ENCODE measurements at regions not wholly inside any gene's neighbourhood (a gene's known extent, or its start where the extent isn't known, plus 50 kb on each side); places are given as distances from the start of the nearest gene placed in this dataset.

DNA sequence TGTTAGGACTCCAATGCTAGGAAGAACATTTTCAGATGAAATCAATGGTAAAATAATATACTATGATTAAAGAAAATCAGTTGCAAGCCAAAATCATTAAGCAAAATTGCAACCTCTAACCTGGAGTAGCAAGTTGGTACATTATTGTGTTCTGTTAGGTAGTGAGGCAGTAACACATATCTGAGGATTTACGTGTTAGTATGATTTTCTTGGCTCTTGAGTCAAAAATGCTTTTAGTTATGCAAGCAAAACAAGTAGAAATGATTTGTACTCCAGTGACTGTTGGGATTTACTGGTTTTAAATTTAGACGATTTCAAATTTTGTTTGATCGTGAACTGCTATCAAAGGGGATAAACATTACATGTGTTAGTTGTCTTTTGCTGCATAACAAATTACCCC is 293.0 kb upstream of the BTBD3 start:
- Histone ChIP-seq H3K9me3 (replicated peaks; ENCODE audit: insufficient read depth, low read length) (no peaks in the 10 kb centered on the region), H3K27ac (ENCODE audit: low read length) (no peak overlapping the region), H4K20me1 (ENCODE audit: insufficient read depth, low read length) (no peaks in the 10 kb centered on the region), H3K4me2 (ENCODE audit: low read depth, low read length) (no peak overlapping the region), H3F3A (ENCODE audit: insufficient read depth, low read length) (no peaks in the 10 kb centered on the region), H3K27me3 (replicated peaks; ENCODE audit: insufficient read depth, low read length) (no peaks in the 10 kb centered on the region), H3K79me2 (ENCODE audit: low read length) (no peaks in the 10 kb centered on the region), H3K4me1 (ENCODE audit: low read length) (no peaks in the 10 kb centered on the region), H3K4me3 (ENCODE audit: low read length) (no peak overlapping the region), H3K9me2 (replicated peaks; ENCODE audit: insufficient read depth, low read length) (no peaks in the 10 kb centered on the region), H3K36me3 (replicated peaks; ENCODE audit: insufficient read depth, low read length) (no peaks in the 10 kb centered on the region), H3K9ac (ENCODE audit: low read length) (no peak overlapping the region), H2AFZ (ENCODE audit: low read length) (no peak overlapping the region)
- TF ChIP-seq EZH2 (optimal IDR thresholded peaks at IDR 0.05; ENCODE audit: low read depth, low read length) (no peak), CTCF (IDR thresholded peaks at IDR 0.05; ENCODE audit: low read length) (no peak), EZH2phosphoT487 (IDR thresholded peaks at IDR 0.05; ENCODE audit: low read length) (no peak)
- DNase-seq: no peak

DNA sequence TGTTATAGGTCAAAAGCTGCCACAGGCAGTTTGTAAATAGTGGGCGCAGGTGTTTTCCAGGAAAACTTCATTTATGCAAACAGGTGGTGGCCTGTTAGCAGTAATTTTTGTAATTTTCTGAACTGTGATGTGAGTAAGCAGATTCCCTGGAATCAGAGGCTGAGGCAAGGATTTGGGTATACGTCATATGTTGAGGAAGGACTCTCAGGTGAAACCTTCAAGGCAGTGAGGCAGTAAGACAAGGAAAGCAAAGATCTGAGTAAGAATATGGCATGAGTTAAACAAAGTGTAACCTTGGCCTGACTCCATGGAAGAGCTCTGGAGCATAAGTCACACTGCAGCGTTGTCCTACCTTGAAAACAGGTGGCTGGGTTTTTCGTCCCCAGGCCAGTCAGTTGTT is 291.1 kb upstream of the BTBD3 start:
- no peak for TF ChIP-seq EZH2phosphoT487 (IDR thresholded peaks at IDR 0.05; ENCODE audit: low read length)
- no peak for TF ChIP-seq CTCF (IDR thresholded peaks at IDR 0.05; ENCODE audit: low read length)
- TF ChIP-seq EZH2 (optimal IDR thresholded peaks at IDR 0.05; ENCODE audit: low read depth, low read length): no peak
- Histone ChIP-seq H3K4me1 (ENCODE audit: low read length) (no peaks in the 10 kb centered on the region), H3K79me2 (ENCODE audit: low read length) (no peaks in the 10 kb centered on the region), H3K9ac (ENCODE audit: low read length) (no peak overlapping the region), H3K27ac (ENCODE audit: low read length) (no peak overlapping the region), H3K27me3 (replicated peaks; ENCODE audit: insufficient read depth, low read length) (no peaks in the 10 kb centered on the region), H3K36me3 (replicated peaks; ENCODE audit: insufficient read depth, low read length) (no peaks in the 10 kb centered on the region), H3K4me2 (ENCODE audit: low read depth, low read length) (no peak overlapping the region), H3K9me3 (replicated peaks; ENCODE audit: insufficient read depth, low read length) (no peaks in the 10 kb centered on the region), H3K4me3 (ENCODE audit: low read length) (no peak overlapping the region), H3F3A (ENCODE audit: insufficient read depth, low read length) (no peaks in the 10 kb centered on the region), H3K9me2 (replicated peaks; ENCODE audit: insufficient read depth, low read length) (no peaks in the 10 kb centered on the region), H4K20me1 (ENCODE audit: insufficient read depth, low read length) (no peaks in the 10 kb centered on the region), H2AFZ (ENCODE audit: low read length) (no peak overlapping the region)
- no peak for DNase-seq

- Histone ChIP-seq H3K27me3 (replicated peaks; ENCODE audit: insufficient read depth, low read length) (no peaks in the 10 kb centered on the region), H4K20me1 (ENCODE audit: insufficient read depth, low read length) (no peaks in the 10 kb centered on the region), H3K79me2 (ENCODE audit: low read length) (no peaks in the 10 kb centered on the region), H2AFZ (ENCODE audit: low read length) (no peak overlapping the region), H3K9me2 (replicated peaks; ENCODE audit: insufficient read depth, low read length) (no peaks in the 10 kb centered on the region), H3F3A (ENCODE audit: insufficient read depth, low read length) (no peaks in the 10 kb centered on the region), H3K4me3 (ENCODE audit: low read length) (no peak overlapping the region), H3K4me2 (ENCODE audit: low read depth, low read length) (no peak overlapping the region), H3K9me3 (replicated peaks; ENCODE audit: insufficient read depth, low read length) (no peaks in the 10 kb centered on the region), H3K27ac (ENCODE audit: low read length) (no peak overlapping the region), H3K36me3 (replicated peaks; ENCODE audit: insufficient read depth, low read length) (no peaks in the 10 kb centered on the region), H3K4me1 (ENCODE audit: low read length) (no peaks in the 10 kb centered on the region), H3K9ac (ENCODE audit: low read length) (no peak overlapping the region)
- DNase-seq: no peak
- no peak for TF ChIP-seq EZH2 (optimal IDR thresholded peaks at IDR 0.05; ENCODE audit: low read depth, low read length)
- no peak for TF ChIP-seq EZH2phosphoT487 (IDR thresholded peaks at IDR 0.05; ENCODE audit: low read length)
- no peak for TF ChIP-seq CTCF (IDR thresholded peaks at IDR 0.05; ENCODE audit: low read length)
Measured at GRCh38 chr20:11642866-11643265, 274.8 kb upstream of the BTBD3 start.
